Activated CD4-positive, alpha-beta T cell treated with anti-CD3 and anti-CD28 coated beads, Interleukin-2, amount 50 U/mL, for 24 hours (primary cell): ENCODE measurements at regions not wholly inside any gene's neighbourhood (a gene's known extent, or its start where the extent isn't known, plus 50 kb on each side); places are given as distances from the start of the nearest gene placed in this dataset.
"Not testable (repeated sequence)": the region's sequence is repeated elsewhere in the genome, so short reads cannot be mapped to it uniquely, and the experiment has no call there.

Source experiments
- DNase-seq, 2 donors: peaks; one replicate each; pipeline ENCODE4 v3.0.0-alpha.2; 2020; ENCODE audit warnings: low read depth in 1 of 2, low spot score in 1 of 2

DNA sequence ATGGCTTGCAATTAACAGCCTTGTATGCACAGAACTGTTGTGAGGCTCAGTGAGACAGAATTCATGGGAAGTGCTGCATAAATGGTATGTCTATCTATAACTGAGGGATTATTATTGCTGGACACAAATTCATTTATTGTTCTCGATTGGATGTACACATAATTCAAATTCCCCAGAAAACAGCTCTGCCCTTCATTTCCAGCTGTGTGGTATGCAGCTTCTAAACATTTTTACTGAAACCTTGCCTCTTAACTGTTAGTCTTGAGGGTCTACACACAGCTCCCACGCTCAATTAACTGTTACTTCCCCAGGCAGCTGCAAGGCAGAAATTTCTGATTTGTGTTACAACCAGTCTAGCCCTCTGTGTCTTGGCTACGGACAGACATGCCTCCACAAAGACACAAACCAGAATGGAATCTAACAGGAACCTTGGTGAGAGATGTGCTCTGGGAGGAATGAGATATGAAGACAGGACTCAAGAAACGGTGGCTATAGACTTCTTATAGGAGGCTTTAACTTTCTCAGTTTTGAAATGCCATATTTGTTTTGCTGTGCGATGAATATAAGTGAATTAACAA lies 139.7 kb upstream of the TBL1XR1 start:
- DNase-seq: no peak

DNA sequence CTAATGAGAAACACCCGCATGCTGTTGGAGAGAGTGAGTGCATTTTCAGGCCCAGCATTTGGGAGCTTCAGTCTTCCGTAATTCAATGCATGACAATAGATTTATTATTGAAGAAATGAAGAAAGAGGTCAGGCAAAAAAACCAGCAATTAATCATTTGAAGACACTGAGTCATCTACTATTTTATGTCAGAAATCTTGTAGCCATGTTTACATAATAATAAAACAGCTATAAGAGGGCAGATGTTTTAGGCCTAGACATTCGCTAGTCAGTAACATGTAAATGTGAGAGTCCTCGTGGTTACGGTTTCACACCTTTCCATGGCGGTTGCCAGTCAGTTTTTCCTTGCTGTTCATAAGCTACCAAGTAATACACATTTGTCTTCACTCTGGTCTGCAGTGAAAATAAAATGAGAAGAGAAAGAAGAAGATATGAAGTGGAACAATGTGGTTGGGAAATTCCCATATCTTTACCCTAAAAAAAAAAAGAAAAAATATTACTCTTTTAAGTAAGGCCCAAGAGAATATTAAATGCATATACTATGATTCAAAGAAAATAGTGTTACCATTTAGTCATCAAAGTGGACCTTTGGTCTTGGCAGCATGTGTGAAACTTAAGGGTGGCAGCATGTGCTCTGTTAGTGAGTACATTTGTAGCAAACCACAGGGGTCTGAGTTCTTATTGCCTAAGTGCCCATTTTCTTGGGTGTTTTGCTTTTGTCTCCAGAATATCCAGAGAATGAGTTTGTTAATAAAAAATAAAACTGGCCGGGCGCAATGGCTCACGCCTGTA lies 140.5 kb upstream of the TBL1XR1 start:
- DNase-seq: peak in 1 of 2 donors; percentile 79

DNA sequence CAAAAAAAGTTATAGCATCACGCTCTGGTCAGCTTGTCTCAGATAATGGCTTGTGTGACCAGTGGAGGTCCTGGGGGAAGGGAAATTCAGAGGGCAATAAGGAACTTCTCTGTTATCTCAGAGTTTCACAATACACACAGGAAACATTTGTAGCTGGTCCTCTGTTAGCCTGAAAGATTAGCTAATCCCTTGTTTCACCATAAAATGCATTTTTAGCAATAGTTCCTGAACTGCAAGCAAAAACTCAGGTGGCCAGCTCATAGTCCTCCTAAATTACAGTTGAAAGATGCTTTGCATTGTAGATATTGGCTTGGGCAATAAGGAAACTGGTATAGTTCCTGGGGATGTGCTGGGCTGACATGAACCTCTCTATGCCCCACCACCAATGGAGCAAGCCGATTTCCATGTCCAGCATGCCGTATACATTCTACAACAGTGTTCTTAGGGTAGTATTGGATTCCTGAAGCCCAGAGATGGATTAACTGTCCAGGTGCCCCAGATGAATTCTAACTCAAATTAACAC lies 141.5 kb upstream of the TBL1XR1 start:
- no peak for DNase-seq

DNA sequence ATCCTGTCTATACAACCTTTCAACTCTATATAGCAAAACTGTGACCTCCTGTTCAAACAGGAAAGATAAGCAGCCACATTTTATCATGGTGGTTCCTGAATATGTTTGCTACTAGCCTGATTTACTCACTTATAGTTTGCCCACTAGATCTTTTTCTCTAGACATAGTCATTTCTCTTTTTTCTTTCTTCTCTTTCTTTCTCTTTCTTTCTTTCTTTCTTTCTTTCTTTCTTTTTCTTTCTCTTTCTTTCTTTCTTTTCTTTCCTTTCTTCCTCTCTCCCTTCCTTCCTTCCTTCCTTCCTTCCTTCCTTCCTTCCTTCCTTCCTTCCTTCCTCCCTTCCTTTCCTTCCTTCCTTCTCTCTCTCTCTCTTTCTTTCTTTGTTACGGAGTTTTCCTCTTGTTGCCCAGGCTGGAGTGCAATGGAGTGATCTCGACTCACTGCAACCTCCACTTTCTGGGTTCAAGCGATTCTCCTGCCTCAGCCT lies 142.0 kb upstream of the TBL1XR1 start:
- not testable (repeated sequence) for DNase-seq

DNA sequence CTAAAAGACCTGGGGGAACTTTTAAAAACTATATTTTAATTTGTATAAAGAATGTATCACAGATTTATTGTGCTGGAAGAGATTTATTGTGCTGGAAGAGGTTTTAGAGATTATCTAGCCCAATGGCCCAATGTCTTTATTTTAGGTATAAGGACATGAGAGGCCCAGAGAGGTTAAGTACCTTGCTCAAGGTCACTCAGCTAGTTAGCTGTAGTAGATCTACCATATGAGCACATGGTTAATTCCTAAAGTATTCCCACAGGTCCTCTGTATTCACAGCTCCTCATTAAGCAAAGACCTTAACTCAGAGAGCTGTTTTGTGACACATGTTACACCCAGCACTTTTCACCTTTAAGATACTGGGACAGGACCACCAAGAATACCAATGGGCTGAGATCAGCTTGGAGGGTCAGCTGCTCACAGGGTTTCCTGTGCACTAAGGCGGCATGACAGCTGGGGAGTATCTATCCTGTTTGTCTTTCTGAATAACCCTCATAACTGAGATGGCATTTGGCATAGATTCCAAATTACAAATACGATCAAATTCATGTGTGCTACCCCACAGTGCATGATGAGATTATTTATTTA lies 143.1 kb upstream of the TBL1XR1 start:
- no peak for DNase-seq

DNA sequence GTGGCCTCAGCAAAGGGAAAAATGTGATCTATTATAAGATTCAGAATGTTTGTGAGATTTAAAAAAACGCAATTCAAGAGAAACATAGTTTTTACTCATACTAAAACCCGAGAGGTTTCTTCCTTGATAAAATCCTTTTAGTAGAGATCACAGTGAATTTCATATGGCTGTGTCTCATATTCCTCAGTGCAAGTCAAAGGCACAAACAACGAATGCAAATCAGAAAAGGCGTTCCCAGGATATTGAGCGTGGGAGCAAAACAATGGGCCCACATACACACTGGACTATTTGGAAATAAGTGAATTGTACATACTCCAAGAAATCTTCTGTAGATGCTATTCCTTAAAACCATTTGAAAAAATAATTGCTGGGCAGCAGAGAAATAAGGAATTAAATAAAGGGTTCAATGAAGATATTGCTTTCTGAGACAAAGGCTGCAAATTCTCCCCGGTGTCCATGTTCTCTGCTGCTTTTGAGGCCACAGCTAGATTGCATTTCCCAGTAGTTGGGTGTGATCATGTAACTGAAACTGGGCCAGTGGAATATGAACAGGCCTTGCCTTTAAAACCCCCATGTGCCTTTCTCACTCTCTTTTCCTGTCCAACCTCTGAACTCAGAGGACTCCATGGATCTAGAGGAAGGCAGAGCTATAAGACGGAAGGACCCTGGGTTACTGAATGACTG lies 144.6 kb upstream of the TBL1XR1 start:
- DNase-seq: no peak

DNA sequence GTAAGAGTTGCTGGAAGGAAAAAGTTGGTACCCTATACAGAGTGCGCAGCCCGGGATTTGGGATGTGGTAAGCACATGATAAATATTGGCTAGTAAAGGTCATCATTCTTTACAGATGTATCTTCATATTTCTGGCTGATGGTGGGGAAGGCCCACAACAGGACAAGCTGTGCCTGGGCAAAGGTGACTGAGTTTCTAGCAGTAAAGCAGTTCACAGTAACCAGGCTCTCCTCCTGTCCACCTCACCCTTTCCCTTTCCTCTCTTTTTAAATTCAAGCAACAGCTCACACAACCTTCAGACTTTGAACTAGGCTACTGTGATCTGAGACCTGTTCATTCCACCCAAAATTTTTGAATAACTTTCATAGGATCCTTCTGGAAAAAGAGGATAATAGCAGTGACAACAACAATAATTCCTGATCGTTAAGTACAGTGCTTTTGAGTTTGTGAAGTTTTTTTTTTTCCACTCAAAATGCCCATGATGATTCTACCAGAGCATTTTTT lies 145.9 kb upstream of the TBL1XR1 start:
- DNase-seq: no peak

DNA sequence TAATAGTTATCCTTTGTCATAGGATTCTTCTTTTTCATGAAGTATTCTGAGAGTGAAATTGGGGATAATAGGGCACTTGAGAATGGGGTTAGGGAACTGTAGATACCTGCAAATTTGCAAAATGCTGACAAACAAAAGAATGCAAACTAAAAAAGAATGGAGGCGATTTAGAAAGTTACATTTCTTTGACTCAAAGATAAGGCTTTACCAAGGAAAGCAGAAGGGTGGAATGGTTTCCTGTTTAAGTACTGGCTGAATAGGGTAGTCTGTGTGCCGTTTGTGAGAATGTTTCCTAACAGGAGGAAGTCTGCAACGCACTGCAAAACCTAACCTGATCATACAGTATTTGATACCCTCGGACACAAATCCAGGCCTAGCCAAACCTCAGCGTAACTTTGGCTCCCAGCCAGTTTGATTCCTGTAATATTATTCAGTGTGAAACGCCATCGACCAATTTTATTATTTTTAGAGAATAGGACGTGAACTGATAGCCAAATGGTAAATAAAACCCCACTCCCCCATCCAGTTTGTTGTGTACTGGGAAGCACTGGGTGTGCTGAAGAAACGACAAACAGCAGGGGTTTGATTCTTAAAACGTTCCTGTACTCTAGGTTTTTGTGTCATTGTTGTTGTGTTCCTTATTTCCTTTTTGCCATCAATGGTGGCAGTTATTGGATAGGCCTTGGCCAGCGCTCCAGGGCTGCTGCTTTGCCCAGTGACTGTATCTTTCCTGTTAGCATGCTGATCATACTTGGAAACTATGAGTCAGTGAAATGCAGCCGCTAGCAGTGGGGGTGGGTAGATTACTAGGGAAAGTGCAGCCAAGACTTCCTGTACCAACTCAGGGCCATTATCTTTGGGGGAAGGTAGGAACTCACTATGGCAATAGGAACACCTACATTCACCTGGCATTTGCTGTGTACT lies 148.0 kb upstream of the TBL1XR1 start:
- peak; percentile 25 to 75 for DNase-seq

DNA sequence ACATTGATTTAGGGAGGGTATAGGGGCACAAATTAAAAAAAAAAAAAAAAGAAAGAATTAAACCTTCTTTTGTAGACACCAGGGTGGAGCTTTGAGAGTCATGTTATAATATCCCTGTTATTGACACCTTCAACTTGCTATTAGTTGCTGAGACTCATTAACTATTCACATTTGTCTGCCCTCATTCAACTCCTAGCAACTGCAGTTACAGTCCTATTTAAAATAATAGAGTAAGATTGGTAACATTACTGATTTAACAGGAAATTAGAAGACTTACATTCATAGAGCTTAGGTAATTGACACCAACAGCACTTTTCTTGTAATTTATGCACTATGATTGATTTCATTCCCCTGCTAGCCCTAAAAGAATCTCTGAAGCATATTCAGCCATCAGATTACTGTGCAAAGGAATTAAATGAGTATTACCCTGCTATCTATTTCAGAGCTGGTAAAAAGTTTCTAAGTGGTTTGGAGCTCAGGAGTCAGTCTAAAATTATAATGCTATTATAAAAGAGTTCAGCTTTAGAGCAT lies 148.8 kb upstream of the TBL1XR1 start:
- no peak for DNase-seq

DNA sequence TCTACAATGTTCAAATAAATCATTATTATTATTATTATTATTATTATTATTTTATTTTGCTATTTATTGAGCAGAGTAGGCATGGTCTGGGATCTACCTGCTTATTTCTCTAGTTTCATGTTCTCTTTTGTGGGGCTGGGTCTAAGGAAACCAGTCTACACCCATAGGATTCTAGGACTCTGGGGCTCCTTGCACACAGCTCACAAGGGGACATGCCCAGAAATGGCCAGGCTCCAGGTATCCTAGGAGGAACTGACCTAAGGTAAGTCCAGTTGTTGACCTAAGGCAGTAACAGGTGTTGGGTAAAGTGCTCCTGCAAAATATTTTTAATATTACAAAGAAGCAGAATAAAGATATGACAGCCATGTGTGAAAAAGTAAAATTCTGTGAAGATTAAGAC lies 149.6 kb upstream of the TBL1XR1 start:
- no peak for DNase-seq

DNA sequence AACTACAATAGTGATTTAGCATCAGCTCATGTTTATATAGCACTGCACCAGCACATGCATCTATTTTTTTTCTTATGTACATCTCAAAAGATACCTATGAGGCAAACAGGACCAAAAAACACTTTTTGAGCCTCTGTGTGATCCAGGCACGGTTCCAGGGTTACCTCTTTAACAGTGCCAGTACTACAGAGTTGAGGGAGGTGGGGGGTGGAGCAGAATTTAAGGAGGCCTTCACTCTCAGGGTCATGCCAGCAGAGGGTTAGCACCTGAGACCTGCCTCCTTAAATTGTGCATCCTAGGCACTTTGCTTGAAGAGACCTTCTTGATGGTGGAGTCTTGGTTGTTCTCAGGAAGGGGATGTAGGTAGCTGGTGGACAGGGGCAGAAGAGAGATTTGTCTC lies 150.3 kb upstream of the TBL1XR1 start:
- DNase-seq: no peak

DNA sequence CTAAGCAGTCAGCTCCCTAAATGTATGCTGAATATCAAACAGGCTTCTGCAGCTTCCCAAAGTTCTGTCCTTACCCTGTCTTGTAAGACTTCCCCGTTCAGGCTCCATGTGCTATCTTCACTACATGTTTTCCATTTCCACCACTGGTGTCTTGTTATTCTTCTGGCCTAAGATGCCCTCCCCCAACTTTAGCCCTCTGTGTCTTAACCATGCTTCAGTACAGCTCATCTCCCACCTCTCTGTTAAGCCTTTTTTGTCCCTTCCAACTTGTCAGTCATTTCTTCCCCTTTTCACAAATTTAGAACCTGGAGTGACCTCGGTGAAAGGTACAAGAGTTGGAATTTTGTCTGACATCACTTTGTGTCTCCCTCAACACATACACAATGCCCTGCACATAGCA lies 151.7 kb upstream of the TBL1XR1 start:
- no peak for DNase-seq

DNA sequence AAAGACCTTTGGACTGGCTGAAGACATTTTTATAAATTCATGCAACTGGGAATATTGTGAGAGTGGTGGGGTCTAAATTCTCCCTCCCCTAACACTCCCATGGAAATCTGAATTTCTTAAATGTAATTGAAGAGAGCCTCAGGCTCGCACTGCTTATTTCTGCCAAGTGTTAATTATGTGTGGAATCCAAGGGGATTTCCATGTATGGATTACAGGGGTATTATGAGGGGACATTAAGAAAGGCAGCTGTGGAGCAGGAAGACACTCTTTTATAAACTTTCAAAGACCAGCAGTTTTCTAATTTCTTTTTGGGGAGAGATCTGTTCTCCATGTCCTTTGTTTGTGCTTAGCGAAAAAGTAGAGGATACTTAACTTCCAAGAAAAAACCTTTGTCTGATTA lies 152.1 kb upstream of the TBL1XR1 start:
- no peak for DNase-seq

DNA sequence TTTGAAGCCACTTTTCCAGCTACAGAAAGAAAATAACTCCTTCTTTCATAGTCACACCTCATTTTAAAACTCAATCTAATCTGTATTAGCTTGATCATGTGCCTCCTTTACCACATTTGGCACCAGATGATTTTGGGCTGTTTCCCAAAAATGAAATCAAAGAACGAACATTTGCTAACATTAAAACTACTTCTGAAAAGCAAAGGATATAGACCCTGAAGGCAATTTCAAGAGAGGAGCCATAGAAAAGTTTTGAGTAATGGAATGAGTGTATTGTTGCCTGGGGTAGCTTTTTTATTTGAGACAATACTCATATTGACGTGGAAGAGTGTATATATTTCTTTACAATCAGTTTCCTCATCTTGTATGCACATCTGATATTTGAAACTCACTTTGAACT lies 152.8 kb upstream of the TBL1XR1 start:
- DNase-seq: no peak

DNA sequence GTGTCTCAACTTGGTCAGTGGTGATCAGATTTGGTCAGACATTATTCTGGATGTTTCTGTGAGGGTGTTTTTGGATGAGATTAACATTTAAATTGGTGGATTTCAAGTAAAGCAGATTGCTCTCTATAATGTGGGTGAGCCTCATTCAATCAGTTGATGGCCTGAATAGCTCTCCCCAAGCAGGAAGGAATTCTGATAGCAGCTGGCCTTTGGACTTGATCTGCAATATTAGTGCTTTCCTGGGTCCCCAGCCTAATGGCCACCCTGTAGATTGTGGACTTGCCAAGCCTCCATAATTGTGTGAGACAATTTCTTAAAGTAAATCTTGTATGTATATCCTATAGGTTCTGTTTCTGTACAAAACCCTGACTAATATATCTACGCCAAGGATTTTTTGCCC lies 153.9 kb upstream of the TBL1XR1 start:
- DNase-seq: no peak

DNA sequence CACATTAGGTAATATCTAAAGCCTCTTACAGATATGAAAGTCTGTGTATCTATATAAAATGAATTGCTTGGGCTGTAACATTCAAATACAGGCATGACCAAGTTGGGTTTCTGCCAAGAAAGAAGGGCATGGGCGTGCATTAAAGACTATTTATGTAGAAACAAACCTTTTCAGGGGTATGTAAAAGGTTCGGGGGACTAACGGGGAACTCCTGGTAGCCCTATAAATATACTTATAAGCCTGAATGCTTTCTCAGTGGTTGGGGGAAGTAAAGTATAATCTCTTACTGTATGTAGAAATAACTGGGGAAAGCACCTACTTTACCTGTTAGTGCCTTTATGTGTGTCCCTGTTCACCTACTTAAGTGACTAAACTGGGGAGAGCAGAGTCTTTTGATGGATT lies 154.5 kb upstream of the TBL1XR1 start:
- peak in 1 of 2 donors; percentile 35 for DNase-seq

DNA sequence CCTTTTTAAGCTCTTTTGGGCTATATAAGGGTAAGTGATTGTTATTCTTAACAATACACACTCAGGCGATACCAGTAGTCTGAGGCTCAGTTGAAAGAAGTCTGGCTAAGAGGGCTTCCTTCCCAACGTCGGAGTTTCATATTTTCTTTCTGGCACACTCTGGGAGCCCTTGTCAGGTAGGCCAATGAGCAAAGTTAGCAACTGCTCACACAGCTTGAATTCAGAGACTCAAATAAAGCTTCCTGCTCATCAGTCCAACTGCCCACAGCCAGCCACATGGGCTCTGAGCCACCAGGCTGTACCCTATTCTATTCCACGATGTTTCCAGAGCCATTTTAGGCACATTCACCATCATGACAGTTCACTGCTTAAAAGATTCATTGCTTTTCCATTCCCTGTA lies 155.1 kb upstream of the TBL1XR1 start:
- DNase-seq: no peak

DNA sequence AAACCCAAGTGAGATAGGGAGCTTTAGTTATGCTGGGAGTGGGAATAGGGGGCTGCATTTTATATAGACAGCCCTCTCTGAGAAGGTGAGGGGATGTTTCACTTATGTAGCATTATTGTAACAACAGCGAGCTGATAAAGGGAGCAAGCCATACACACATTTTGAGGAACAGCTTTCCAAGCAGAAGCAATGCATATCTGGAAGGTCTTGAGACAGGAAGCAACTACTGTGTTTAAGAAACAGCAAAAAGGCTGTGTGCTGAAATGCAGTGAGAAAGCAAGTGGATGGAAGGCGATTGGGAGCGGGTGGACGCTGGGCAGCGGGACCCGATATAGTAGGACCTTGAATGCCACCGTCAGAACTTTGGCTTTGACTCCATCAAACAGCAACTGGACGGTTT lies 155.9 kb upstream of the TBL1XR1 start:
- no peak for DNase-seq

DNA sequence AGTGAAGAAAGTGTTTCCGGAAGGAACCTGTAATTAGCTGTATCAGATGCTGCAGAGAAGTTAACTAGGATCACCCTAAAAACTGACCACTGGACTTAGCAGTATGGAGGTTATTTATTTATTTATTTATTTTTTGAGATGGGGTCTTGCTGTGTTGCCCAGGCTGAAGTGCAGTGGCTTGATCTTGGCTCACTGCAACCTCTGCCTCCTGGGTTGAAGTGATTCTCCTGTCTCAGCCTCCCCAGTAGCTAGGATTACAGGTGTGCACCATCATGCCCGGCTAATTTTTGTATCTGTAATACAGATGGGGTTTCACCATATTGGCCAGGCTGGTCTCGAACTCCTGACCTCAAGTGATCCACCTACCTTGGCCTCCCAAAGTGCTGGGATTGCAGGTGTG lies 156.6 kb upstream of the TBL1XR1 start:
- DNase-seq: not testable (repeated sequence)

DNA sequence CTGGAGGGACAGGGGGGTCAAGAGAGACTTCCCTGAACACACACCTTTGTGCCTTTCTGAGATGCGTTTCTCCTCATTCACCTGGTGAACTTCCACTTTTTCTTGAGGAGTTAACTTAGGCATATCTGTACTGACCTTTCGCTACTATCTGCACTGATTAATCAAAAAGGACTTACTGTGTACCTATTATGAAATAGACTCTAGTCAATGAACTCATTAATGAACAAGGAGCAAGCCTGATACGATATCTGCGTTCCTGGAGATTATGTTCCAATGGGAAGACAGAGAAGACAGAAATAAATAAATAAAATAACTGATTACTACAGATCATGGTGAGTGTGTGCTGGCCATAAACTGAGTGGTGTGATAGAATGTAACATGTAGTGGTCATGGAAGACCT lies 157.2 kb upstream of the TBL1XR1 start:
- DNase-seq: no peak
